Progenitor cell of endocrine pancreas (in vitro differentiated cells): ENCODE measurements at regions not wholly inside any gene's neighbourhood (a gene's known extent, or its start where the extent isn't known, plus 50 kb on each side); places are given as distances from the start of the nearest gene placed in this dataset.

Experiments
- DNase-seq: peaks from one replicate; pipeline ENCODE4 v3.0.0; 2021; ENCODE audit warnings: low spot score; ENCODE audit not compliant: unreplicated experiment
- H3K27ac Mint-ChIP-seq: 2 replicates; pipeline ENCODE4 v1.8.0; 2021; ENCODE audit warnings: mild to moderate bottlenecking, moderate library complexity, mixed read lengths
- H3K27me3 Mint-ChIP-seq: 2 replicates; pipeline ENCODE4 v1.8.0; 2021; ENCODE audit warnings: mixed read lengths
- H3K36me3 Mint-ChIP-seq: 2 replicates; pipeline ENCODE4 v1.8.0; 2022; ENCODE audit warnings: mixed read lengths; ENCODE audit not compliant: insufficient read depth
- H3K4me1 Mint-ChIP-seq: 2 replicates; pipeline ENCODE4 v1.8.0; 2021; ENCODE audit warnings: low read depth, mixed read lengths
- H3K4me3 Mint-ChIP-seq: 2 replicates; pipeline ENCODE4 v1.8.0; 2021; ENCODE audit warnings: low read depth, mild to moderate bottlenecking, moderate library complexity, mixed read lengths
- H3K9me3 Mint-ChIP-seq: 2 replicates; pipeline ENCODE4 v1.8.0; 2021; ENCODE audit warnings: low read depth, mixed read lengths
- CTCF ChIP-seq: fragments of 200-600 bp; sonication (generic); IDR thresholded peaks from one replicate; pipeline ENCODE4 v1.5.0; 2021; ENCODE audit warnings: antibody characterized with exemption, mild to moderate bottlenecking; ENCODE audit not compliant: unreplicated experiment

GRCh38 chr3:176570992-176571391 is 626.3 kb downstream of the TBL1XR1 start:
- no peaks in the 10 kb centered on the region for H3K9me3 Mint-ChIP-seq
- H3K36me3 Mint-ChIP-seq: no peaks in the 10 kb centered on the region
- DNase-seq: no peak
- TF ChIP-seq CTCF: no peak
- H3K4me1 Mint-ChIP-seq: peaks cover 5% of the 10 kb centered on the region
- H3K4me3 Mint-ChIP-seq: no peak overlapping the region
- no peak overlapping the region for H3K27ac Mint-ChIP-seq
- no peaks in the 10 kb centered on the region for H3K27me3 Mint-ChIP-seq

GRCh38 chr3:176568189-176568588 is 629.1 kb downstream of the TBL1XR1 start:
- no peak overlapping the region for H3K4me3 Mint-ChIP-seq
- DNase-seq: no peak
- no peak overlapping the region for H3K27ac Mint-ChIP-seq
- H3K4me1 Mint-ChIP-seq: peaks cover 5% of the 10 kb centered on the region
- H3K27me3 Mint-ChIP-seq: no peaks in the 10 kb centered on the region
- H3K36me3 Mint-ChIP-seq: peaks cover 5% of the 10 kb centered on the region
- H3K9me3 Mint-ChIP-seq: peaks cover 16% of the 10 kb centered on the region
- TF ChIP-seq CTCF: no peak

- Mint-ChIP-seq H3K4me3 (no peak overlapping the region), H3K36me3 (peaks cover 6% of the 10 kb centered on the region), H3K4me1 (peaks cover 1% of the 10 kb centered on the region), H3K27ac (no peak overlapping the region), H3K27me3 (no peaks in the 10 kb centered on the region), H3K9me3 (peaks cover 25% of the 10 kb centered on the region)
- TF ChIP-seq CTCF: no peak
- DNase-seq: no peak
Measured at GRCh38 chr3:176566757-176567156, 630.5 kb downstream of the TBL1XR1 start.

- H3K36me3 Mint-ChIP-seq: peaks cover 6% of the 10 kb centered on the region
- peaks cover 27% of the 10 kb centered on the region for H3K9me3 Mint-ChIP-seq
- TF ChIP-seq CTCF: no peak
- H3K4me1 Mint-ChIP-seq: peaks cover 1% of the 10 kb centered on the region
- H3K4me3 Mint-ChIP-seq: no peak overlapping the region
- H3K27me3 Mint-ChIP-seq: no peaks in the 10 kb centered on the region
- no peak for DNase-seq
- no peak overlapping the region for H3K27ac Mint-ChIP-seq
Measured at GRCh38 chr3:176562331-176562730, 635.0 kb downstream of the TBL1XR1 start.

- Mint-ChIP-seq H3K27me3 (no peaks in the 10 kb centered on the region), H3K9me3 (peaks cover 27% of the 10 kb centered on the region), H3K36me3 (peaks cover 6% of the 10 kb centered on the region), H3K27ac (no peak overlapping the region), H3K4me3 (no peak overlapping the region), H3K4me1 (peaks cover 1% of the 10 kb centered on the region)
- no peak for TF ChIP-seq CTCF
- no peak for DNase-seq
Measured at GRCh38 chr3:176561826-176562225, 635.5 kb downstream of the TBL1XR1 start.
